ENCODE measurements at regions not wholly inside any gene's neighbourhood (a gene's known extent, or its start where the extent isn't known, plus 50 kb on each side); places are given as distances from the start of the nearest gene placed in this dataset.
"Not testable (repeated sequence)": the region's sequence is repeated elsewhere in the genome, so short reads cannot be mapped to it uniquely, and the experiment has no call there.

DNA sequence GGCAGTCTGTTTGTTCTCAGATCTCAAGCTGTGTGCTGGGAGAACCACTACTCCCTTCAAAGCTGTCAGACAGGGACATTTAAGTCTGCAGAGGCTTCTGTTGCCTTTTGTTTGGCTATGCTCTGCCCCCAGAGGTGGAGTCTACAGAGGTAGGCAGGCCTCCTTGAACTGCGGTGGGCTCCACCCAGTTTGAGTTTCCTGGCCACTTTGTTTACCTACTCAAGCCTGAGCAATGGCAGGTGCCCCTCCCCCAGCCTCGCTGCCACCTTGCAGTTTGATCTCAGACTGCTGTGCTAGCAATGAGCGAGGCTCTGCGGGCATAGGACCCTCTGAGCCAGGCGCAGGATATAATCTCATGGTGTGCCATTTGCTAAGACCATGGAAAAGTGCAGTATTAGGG is 138.3 kb downstream of the TPBG start:
- intact Hi-C loops (cut with DNase I); DNase-seq (ENCODE audit: low spot score): not testable (repeated sequence)

DNA sequence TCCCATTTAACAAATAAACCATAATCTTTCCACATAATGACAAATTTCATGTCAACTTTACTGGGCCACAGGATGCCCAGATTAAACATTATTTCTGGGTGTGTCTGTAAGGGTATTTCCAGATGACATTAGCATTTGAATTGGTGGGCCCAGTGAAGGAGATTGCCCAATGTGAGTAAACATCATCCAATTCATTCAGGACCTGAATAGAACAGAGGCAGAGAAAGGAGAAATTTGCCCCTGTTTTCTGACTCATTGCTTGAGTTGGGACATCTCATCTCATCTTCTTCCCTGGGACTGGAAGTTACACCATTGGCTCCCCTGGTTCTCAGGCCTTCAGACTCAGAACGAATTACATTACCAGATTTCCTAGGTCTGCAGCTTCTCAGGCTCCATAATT is 142.9 kb downstream of the TPBG start:
- intact Hi-C loops (cut with DNase I), result no loop called here
- DNase-seq (ENCODE audit: low spot score), result no peak

DNA sequence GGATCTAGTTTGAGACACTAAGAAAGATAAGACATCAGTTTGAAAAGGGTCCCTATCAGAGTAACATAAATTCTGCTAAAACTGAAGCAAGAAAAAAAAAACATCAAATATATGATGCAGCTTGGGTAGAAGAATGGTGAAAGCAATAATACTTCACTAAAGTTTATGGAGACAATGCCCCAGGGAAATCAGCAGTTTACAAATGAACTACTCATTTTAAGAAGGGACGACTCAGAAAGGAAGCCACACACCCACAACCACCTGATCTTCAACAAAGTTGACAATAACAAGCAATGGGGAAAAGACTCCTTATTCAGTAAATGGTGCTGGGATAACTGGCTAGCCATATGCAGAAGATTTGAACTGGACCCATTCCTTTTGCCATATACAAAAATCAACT is 143.5 kb downstream of the TPBG start:
- intact Hi-C loops (cut with DNase I), result no loop called here
- DNase-seq (ENCODE audit: low spot score), result no peak

DNA sequence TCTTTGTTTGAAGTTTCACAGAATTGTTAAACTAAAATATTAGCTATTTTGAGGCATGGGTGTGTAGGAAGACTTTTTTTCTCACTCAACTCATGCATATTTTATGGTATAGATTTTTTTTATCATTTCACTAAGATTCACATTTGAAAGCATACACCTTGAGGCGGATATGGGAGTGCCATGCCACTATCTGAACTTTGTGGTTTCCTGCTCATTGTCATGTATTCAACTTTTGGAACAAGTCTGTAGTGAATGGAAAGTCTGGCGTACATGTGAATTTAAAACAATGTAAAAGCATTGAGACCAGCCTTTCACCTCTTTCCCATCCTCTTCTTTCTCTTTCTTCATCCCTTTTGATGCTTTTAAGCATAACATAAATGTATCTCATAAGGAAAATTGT is 147.9 kb downstream of the TPBG start:
- intact Hi-C loops (cut with DNase I), result no loop called here
- DNase-seq (ENCODE audit: low spot score), result no peak

DNA sequence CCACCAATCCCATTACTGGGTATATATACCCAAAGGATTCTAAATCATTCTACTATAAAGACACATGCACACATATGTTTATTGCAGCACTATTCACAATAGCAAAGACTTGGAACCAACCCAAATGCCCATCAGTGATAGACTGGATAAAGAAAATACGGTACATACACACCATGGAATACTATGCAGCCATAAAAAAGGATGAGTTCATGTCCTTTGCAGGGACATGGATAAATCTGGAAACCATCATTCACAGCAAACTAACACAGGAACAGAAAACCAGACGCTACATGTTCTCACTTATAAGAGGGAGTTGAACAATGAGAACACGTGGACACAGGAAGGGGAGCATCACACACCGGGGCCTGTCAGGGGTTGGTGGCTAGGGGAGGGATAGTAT is 154.3 kb downstream of the TPBG start:
- DNase-seq (ENCODE audit: low spot score); intact Hi-C loops (cut with DNase I): not testable (repeated sequence)

DNA sequence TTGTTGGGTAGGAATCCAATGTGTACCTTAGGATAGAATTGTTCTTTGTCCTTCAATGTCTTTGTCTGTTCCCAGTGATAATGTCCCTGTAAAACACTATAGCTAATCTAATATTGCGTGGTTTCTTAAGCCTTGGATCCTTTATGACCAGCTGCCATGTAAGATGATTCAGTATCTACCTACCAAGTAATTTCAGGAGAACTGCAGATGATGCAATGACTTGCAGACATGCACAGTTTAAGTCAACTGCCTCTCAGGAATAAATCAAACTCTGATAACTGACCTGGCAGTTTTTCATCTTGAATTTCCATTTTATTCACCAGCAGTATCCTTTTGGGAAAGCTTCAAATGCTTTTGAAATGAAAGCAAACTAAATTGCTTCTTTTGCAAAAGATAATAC is 157.8 kb downstream of the TPBG start:
- intact Hi-C loops (cut with DNase I), result no loop called here
- no peak for DNase-seq (ENCODE audit: low spot score)

DNA sequence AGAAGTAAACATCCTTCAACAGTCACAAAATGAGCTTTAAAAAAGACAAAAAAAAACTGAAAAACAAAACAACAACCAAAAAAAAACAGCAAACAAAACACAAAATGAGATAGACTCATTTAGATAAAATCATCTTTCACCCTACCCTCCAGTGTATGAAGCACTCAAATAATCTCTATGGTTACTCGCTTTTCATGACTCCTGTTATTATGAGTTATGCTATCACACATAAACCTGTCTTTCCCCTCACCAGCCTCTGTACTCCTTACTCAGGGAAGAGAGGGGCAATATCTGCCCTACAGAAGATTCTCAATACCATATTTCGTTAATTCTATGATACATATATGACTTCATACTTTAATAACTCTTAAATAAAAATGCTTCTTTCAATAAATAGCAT is 158.2 kb downstream of the TPBG start:
- no peak for DNase-seq (ENCODE audit: low spot score)

DNA sequence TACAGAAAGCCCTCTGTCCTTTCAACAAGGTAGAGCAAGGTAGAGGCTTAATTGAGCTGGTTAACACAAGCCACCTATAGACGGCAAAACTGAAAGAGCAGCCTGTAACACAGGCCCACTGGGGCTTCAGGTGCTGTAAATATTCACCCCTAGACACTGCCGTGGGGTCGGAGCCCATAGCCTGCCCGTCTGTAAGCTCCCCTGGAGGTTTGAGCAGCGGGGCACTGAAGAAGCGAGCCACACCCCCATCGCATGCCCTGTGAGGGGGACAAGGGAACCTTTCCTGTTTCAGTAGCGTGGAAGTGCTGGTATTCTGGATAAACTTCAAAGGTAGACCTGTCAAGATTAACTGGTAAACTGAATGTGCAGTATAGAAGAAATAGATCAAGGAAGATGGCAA is 160.4 kb downstream of the TPBG start:
- intact Hi-C loops (cut with DNase I), result no loop called here
- no peak for DNase-seq (ENCODE audit: low spot score)

More for the DNA sequence above, 158.2 kb downstream of the TPBG start:
- intact Hi-C loops (cut with DNase I), result no loop called here

DNA sequence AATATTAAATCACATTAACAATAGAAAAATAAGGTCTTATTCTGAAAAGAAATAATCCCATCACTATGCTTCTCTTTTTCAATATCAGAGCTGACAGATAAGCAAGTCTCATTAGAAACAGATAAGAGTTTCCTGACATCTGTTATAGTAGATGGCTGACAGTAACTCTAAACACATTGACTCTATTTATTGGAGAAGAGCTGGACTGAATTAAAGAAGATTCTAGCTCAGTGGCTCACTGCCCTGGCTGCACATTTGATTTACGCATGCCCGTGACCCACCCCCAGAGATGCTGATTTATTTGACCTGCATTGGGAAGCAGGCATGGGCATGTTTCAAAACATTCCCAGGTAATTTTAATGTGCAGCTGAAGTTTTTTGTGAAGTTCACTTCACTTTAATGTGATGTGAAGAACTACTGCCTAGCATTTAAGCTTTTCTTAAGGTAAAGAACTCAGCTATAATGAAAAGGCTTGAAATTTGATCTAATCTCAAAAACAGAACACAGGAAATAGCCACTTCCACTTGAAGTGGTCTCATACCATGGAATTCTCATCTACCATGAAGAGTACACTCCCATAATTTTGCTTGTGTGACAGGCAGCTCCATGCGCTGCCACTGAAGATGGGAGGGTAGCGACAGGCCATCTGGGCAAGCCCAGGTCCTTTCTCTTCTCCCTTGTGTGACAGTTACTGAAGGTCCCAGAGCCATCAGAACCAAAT is 162.3 kb downstream of the TPBG start:
- no peak for DNase-seq (ENCODE audit: low spot score)
- intact Hi-C loops (cut with DNase I), result no loop called here

DNA sequence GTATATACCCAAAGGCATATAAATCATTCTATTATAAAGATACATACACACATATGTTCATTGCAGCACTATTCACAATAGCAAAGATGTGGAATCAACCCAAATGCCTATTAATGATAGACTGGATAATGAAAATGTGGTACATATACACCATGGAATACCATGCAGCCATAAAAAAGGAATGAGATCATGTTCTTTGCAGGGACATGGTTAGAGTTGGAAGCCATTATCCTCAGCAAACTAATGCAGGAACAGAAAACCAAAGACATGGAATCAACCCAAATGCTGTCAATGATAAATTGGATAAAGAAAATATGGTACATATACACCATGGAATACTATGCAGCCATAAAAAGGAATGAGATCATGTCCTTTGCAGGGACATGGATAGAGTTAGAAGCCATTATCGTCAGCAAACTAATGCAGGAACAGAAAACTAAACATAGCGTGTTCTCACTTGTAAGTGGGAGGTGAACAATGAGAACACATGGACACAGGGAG is 166.4 kb downstream of the TPBG start:
- intact Hi-C loops (cut with DNase I); DNase-seq (ENCODE audit: low spot score): not testable (repeated sequence)

DNA sequence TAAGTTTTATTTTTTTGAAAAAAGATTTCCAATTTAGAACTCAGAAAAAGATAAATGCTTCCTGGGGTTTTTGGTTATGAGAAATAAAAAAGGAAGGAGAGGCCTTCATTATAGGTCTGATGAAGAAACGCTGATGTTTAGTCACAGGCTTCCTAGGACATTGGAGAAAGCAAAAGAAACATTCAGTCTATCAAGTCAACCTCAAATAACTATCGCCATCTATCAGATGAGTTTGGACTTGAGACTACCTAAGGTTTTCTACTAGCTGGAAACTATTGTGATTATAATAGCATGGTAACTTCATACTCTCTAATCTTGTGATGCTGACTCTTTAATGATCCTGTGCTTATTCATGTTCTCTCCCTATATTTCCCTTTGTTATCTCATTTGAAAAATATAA is 171.3 kb downstream of the TPBG start:
- no peak for DNase-seq (ENCODE audit: low spot score)
- intact Hi-C loops (cut with DNase I), result loop anchor here in 1 of 2 donors (1.0 kb wide), 1 partner anchor 22 kb away; no protein-coding TSS in a partner anchor

DNA sequence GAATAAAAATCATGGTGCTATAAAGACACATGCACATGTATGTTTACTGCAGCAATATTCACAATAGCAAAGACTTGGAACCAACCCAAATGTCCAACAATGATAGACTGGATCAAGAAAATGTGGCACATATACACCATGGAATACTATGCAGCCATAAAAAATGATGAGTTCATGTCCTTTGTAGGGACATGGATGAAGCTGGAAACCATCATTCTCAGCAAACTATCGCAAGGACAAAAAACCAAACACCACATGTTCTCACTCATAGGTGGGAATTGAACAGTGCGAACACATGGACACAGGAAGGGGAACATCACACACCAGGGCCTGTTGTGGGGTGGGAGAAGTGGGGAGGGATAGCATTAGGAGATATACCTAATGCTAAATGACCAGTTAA is 185.9 kb downstream of the TPBG start:
- intact Hi-C loops (cut with DNase I), result not testable (repeated sequence)

DNA sequence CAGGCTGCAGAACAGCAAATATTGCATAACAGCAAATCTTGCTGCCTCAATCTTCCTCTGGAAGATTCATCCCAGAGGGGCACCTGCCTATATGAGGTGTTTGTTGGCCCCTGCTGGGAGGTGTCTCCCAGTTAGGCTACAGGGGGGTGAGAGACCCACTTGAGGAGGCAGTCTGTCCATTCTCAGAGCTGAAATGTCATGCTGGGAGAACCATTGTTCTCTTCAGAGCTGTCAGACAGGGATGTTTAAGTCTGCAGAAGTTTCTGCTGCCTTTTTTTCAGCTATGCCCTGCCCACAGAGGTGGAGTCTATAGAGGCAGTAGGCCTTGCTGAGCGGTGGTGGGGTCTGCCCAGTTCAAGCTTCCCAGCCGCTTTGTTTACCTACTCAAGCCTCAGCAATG is 187.7 kb downstream of the TPBG start:
- intact Hi-C loops (cut with DNase I); DNase-seq (ENCODE audit: low spot score): not testable (repeated sequence)

More for the DNA sequence above, 185.9 kb downstream of the TPBG start:
- DNase-seq (ENCODE audit: low spot score), result not testable (repeated sequence)

DNA sequence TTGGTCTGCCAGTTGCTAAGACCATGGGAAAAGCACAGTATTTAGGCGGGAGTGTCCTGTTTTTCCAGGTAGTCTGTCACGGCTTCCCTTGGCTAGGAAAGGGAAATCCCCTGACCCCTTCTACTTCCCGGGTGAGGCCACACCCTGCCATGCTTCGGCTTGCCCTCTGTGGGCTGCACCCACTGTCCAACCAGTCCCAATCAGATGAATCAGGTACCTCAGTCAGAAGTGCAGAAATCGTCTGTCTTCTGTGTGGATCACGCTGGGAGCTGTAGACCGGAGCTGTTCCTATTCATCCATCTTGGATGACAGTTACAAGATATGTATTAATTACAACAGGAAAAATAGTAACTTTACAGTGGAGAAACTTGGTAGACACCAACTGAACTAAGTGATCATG is 188.2 kb downstream of the TPBG start:
- intact Hi-C loops (cut with DNase I), result no loop called here
- DNase-seq (ENCODE audit: low spot score), result no peak

DNA sequence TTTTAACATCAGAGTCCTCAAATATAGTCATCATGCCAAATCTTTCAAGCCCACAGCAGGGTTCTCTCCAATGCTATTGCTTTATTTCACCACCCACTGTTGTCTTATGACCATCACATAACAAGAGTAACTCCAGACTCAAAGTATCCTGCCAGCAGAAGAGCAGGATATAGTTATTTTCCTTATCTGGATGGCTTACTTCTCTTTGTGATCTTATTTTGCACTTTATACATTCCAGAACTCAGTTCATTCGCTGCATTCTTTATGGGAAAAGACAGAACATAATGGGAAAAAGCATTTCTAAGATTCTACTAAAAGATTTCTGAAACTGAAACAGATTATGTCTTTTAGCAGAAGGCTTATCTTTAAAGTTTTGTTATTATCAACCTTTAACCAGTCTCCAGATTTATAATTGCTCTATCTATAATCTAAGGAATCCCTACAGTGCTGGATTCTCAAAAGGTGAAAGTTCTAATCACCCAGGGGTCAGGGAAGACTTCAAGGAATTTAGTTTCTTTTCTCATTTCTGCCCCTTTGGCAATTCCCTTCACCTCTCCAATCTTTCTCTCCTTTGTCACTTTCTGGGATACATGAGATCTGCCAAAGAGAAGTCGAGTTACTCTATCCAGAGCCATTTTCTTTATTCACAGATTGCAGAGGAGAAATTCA is 190.4 kb downstream of the TPBG start:
- intact Hi-C loops (cut with DNase I), result no loop called here

DNA sequence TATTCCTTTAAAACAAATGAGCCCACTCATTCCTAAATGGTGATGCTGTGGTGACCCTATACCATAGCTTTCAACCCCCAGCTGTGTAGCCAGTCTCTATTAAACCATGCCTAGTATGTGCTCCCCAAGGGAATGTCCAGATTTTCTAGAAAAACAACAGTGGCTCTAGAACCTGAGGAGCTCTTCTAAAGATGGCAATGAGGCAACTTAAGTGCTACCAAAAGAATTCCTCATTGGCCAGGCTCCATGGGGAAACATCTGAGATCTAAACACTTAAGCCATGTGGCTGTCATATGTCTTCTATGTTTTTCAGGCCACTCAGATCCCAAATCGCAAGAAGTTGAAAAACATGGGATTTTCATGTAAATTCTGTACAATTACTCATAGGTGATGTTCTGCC is 191.0 kb downstream of the TPBG start:
- no peak for DNase-seq (ENCODE audit: low spot score)
- intact Hi-C loops (cut with DNase I), result no loop called here

More for the DNA sequence above, 190.4 kb downstream of the TPBG start:
- DNase-seq (ENCODE audit: low spot score), result no peak

DNA sequence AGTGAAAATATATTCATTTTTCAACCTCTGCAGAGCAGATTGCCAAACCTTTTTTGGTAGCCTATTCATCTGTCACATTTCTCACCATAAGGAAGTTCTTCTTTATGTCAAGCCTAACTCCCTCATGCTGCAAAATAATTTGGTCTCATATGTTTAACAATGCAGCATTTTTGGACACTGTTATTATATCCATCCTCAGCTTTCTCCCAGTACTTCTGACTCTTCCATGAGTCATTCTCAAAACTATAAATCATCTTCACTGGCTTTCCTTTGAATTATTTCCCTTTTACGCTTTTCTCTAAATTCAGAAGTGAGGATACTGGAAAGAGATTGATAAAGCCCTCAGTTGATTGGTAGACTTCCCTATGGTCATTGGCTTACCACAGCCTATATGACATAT is 192.2 kb downstream of the TPBG start:
- no peak for DNase-seq (ENCODE audit: low spot score)
- intact Hi-C loops (cut with DNase I), result no loop called here

DNA sequence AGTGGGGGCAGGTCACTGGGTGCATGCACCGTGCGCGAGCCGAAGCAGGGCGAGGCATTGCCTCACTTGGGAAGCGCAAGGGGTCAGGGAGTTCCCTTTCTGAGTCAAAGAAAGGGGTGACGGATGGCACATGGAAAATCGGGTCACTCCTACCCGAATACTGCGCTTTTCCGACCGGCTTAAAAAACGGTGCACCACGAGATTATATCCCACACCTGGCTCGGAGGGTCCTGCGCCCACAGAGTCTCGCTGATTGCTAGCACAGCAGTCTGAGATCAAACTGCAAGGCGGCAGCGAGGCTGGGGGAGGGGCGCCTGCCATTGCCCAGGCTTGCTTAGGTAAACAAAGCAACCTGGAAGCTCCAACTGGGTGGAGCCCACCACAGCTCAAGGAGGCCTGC is 194.9 kb downstream of the TPBG start:
- intact Hi-C loops (cut with DNase I), result not testable (repeated sequence)
- peak; percentile 72 for DNase-seq (ENCODE audit: low spot score)

DNA sequence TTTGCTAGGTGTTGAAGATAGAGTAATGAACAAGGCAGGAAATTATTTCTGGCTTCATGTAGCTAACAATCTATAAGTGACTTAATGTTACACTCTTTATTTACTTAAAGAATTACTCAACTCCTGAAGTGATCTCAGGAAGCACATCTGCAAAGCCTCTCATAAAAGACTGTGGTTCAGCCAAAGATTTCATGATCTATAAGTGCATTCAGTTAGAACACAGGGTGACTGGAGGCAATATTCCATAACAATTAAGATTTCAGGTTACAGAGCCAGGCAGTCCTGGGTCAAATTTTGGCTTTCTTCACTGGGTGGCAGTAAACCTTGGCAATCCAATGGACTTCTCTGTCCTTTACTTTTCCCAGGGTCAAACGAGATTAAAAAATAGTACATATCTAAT is 204.0 kb downstream of the TPBG start:
- intact Hi-C loops (cut with DNase I), result no loop called here
- DNase-seq (ENCODE audit: low spot score), result no peak

DNA sequence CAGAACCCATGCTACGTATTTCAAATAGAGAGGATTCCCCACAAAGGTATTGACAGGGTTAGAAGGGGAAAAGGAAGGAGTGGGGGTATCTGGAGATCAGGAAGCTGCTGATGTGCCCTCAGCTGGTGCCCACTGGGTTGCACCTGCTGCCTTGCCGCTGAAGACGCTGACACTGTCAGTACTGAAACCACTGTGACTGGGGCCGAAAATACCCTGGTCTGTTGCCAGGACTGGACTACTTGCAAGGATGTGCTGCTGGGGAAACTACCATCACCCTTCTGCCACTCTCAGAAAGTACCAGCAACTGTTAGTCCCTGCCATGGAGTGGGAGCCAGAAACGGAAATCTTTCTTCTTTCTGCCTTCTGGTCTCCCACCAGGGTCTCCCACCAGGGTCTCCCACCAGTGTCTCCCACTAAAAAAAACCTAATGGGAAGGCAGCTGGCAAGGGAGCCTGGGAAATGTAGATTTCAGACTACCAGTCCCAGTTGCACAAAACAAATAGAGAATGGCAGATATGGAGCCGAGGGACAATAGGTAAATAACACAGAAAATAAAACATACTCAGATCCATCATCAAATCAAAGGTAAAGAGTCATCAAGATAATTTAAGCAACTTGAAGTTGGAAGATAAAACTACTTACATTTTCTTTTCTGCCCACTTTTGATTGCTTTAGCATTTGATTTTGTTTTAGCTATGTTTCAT is 204.8 kb downstream of the TPBG start:
- intact Hi-C loops (cut with DNase I), result no loop called here
- no peak for DNase-seq (ENCODE audit: low spot score)
